CD4-positive, alpha-beta T cell treated with Interferon gamma for 1 hour (primary cell): ENCODE measurements at regions not wholly inside any gene's neighbourhood (a gene's known extent, or its start where the extent isn't known, plus 50 kb on each side); places are given as distances from the start of the nearest gene placed in this dataset.
"Not testable (repeated sequence)": the region's sequence is repeated elsewhere in the genome, so short reads cannot be mapped to it uniquely, and the experiment has no call there.

Experiments
- DNase-seq: peaks from one replicate; pipeline ENCODE4 v3.0.0-alpha.2; 2020

DNA sequence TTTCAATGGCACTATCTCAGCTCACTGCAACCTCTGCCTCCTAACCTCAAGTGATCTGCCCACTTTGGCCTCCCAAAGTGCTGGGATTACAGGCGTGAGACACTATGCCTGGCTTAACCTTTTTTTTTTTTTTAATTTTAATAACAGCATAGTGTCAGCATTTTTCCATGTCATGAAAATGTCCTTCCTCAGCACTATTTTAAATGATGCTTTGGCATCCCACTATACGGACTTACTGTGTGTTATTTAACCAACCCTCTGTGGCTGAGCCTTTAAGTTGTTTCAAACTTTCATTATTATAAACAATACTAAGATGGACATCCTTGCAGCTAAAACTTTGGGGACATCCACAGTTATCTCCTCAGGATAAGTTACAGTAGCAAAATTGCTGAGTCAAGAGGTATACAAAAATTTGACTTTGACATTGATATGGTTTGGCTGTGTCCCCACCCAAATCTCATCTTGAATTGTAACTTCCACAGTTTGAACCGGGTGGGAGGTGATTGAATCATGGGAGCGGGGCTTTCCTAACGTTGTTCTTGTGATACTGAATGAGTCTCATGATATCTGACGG, 123.8 kb upstream of the JARID2 start:
- DNase-seq = no peak

DNA sequence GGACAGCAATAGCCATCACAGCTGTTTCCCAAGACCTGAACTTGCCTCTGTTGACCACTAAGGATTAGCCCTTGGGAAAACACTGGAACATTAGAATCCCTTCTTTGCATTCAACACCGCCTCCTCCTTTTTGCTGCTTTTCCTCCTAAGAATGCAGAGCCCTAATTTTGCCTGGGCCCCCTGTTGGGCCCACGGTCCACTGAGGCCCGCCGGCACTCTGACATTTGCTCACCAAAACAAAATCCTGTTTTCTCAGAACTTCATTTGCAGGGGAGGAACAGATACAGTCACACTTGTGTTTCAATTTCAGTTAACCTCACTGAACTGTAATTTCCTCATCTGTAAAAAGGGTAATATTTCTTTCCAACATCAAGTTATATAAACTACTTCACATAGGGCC, 116.0 kb upstream of the JARID2 start:
- no peak for DNase-seq

DNA sequence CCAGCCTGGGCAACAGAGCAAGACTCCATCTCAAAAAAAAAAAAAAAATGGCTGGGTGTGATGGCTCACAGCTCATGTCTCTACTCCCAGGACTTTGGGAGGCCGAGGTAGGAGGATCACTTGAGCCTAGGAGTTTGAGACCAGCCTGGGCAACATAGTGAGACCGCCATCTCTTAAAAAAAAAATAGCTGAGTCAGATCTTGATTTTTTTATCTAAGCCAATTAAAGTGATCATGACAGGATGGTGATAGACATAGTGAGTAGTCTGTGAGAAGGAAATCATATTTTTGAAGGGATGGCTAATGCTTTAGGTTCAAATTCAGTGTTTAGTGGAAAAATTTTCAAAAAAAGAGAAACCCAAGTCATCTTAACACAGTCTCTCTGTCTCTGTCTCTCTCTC, 114.6 kb upstream of the JARID2 start:
- DNase-seq = no peak

DNA sequence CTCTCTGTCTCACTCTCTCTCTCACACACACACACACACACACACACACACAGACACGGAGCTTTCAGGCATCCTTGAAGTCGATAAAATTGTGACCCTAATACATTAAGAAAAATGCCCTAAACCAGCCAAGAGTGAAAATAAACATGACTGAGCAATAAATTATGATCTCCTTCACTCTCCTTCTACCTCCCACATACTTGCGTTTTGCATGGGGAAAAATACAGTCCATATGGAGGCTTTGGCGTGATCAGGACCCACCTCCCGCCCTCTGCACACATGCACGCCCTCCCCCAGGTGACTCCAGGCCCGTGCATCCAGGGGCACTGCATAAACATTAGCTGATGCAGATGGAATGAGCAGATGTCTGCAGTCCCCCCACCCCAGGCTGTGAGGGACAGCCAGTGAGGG, 114.2 kb upstream of the JARID2 start:
- no peak for DNase-seq

DNA sequence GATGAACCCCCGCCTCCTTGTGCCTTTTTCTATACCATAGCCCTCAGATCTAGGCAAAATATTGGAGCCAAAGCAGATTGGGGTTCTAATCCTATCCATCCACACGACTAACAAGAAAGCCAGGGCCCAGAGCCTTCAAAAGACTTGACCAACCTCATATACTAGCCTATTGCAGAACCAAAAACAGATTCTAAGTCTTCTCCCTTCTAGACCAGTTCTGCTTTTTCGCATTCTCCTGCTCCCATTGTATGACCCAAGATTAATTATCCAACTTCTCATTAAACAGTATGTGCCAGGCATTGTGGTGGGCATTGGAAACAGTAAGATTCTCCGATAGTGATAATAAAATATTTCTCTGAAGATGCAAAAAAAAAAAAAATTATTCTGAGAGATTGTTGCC, 113.7 kb upstream of the JARID2 start:
- DNase-seq = no peak

DNA sequence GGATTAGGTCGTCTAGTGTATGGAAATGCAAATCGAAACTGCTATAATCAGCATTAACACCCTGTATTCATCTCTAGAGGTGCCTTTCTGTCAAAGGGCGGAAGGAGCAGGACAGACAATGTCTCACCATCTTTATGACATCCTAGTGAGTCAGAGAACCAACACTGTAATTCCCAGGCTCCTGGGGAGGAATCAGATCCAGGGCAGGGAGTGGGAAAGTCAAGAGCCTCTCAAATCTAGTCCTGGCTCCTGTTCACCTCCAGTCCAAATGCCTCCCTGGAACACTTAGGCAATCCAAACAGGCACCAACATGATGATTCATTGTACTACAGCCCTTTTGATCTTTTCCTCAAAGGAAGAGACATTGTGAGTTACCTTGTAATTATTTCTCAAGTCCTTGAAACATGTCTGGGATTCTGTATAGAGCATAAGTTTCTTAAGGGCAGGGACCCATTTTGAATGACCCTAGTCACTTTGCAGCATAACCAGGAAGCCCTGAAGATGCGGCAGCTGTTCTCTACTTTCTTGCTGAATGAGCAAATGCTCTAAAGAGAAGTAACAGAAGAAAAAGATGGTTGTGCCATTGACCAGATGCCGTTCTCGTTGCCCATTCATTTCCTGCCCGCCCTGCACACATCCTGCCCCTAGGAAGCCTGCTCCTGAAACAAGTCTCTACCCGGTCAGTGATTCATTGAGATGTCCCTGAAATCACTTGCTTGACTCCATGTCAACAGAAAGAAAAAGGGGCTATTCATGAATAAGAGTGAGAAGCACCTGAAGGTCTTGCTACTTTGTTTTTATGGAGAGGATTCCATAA, 112.8 kb upstream of the JARID2 start:
- no peak for DNase-seq

DNA sequence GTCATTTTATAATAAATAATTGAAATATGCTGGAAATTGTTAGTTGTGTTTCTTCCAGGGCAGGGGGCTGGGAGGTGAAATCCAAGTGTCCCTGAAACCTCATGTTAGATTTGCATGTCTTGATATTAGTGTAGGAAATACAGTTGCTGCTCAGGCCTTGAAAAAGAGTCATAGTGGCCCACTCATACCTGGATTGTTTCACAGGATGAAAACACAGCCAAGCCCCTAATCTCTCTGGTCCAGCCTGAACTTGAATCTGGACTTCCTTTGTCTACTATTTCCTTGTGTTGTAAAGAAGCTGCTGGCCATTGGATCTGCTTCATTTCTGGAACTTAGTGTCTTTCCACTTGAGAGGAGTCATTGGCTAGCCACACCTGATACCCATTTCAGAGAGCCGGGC, 108.8 kb upstream of the JARID2 start:
- DNase-seq = no peak

DNA sequence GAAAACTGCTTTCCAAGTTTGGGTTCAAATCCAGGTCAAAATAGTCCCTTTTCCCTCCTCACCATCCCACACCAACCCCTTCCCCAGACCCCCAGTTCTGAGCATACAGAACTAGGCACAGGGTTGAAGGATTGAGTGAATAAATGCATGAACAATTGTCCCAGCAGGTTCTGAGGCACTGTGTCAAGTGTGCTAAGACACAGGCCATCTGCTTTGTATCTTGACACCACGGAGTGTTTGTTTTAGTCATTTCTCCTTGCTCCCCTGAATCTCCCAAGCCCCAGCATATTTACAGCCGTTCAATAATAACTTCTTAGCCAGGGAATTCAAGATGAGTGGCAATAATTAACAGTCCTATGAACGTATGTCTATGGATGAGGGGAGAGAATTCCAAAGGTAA, 102.8 kb upstream of the JARID2 start:
- no peak for DNase-seq

DNA sequence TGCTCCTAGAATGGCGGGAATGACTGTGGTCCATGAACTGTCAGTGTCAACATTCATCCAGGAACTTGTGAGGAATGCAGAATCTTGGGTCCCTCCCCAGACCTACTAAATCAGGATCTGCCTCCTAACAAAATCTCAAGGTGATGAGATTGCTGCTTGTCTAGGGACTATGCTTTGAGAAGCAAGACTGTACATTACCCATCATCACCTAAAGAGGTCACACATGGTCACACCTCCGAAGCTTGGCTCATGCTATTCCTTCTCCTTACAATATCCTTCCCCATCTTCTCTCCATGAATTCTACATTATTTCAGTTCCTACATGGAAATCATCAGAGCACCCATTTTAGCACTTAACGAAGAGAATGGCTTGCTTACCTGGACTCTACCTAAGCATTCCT, 102.3 kb upstream of the JARID2 start:
- DNase-seq = no peak

DNA sequence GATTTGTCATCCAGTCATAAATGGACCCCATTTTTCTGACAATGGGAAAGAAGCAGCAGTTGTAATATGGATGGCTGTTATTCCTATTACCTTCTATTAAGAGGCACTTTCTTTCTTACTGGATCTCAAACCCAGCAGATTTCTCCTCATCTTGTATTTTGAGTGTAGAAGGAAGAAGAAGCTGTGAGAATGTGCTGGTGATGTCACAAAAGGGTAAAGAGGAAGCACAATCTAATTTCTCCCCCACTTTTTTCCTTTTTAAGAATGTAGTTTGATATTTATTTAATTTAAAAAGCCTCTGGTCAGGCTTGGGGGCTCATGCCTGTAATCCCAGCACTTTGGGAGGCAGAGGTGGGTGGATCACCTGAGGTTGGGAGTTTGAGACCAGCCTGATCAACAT, 100.0 kb upstream of the JARID2 start:
- no peak for DNase-seq

DNA sequence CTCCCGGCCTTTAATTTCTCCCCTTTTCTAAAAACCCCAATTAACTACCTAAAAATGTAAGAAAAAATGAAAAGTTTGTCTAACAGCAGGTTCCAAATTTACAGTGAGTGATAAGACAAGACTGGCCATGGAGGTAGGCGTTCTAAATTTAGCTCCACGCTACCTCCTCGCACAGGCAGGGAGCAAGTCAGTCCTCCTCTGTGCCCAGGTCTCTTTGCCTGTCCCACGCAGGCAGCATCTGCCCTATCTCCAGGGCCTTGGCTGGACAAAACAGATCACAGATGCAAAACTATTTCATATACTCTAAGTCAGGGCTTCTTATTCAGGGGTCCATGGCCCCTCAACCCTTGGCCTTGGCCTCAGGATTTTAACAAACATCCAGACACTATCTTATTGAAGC, 98.0 kb upstream of the JARID2 start:
- no peak for DNase-seq

DNA sequence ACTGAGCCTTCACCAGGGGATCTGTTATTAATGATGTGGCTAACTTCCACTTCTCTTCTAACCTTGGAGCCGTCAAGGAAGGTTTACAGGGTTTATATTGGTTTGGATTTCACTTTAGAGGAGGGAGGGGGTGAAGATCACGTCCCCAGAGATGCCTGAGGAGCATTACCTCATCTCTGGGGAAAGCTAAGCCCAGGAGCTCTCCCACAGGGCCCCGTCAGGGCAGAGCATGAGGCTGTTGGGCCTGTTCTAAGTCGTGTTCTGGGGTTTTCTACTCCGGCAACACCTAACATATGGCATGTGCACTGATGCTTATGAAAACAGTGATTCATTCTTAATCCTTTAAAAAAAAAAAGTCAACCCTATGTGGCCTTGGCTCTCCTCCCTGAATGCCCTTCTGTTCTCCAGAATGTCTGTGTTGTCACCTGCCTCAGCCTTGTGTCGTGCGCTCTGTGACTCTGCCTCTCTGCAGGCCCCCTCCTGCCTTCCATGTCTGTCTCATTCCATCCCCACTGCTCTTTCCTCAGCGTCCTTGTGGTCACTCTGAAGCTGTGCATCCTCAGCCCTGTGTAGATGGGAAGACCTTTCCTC, 97.4 kb upstream of the JARID2 start:
- DNase-seq = no peak

DNA sequence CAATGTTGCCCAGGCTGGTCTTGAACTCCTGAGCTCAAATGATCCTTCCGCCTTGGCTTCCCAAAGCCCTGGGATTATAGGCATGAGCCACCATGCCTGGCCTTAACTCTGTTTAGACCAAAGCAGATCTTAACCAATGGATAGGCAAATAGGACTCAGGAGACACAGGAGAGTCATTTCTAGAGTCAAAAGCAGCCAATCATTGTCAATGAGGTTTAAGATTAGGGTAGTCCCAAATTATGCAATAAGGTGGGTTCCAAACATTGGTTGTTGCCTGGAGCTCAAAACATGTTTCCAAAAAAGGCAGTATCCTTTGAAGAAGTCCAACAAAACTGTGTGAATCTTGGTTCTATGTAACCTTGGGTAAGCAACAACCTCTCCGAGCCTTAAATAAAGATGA, 95.7 kb upstream of the JARID2 start:
- no peak for DNase-seq

DNA sequence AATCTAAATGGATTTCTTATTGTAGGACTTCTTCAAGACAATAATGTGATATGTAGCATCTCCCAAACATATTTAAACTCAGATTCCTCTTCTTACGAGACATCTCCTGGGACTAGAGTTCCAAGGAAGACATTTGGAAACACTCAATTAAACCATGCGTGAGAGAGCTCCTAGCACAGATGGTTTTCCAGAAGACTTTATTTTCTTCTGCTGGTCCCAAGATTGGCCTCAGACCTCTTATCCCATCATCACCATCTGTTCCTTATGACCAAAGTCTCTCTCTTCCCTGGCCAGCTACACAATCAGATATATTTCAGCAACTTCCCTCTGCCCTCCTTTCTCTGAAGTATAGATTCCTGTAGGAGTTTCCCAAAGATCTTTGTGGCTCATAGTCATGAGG, 93.2 kb upstream of the JARID2 start:
- no peak for DNase-seq

DNA sequence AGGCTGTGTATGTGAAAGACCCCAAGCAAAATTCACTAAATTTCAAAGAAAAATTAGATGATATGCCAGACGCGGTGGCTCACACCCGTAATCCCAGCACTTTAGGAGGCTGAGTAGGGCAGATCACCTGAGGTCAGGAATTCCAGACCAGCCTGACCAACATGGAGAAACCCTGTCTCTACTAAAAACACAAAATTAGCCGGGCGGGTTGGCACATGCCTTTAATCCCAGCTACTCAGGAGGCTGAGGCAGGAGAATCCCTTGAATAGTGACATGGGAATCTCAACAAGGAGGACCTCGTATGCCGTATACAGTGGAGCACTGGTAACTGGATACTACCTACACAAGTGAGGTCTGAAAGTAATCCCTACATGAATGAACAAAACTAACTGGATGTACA, 92.7 kb upstream of the JARID2 start:
- no peak for DNase-seq

DNA sequence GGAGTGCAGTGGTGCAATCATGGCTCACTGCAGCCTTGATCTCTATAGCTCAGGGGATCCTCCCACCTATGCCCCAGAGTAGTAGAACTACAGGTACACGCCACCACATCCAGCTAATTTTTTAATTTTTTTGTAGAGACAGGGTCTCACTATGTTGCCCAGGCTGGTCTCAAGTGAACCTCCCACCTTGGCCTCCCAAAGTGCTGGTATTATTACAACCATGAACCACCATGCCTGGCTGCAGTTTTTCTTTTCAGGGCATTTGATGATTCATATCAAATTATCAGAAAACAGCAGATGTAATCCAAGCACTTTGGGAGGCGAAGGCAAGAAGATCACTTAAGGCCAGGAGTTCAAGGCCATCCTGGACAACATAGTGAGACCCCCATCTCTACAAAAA, 88.4 kb upstream of the JARID2 start:
- no peak for DNase-seq

DNA sequence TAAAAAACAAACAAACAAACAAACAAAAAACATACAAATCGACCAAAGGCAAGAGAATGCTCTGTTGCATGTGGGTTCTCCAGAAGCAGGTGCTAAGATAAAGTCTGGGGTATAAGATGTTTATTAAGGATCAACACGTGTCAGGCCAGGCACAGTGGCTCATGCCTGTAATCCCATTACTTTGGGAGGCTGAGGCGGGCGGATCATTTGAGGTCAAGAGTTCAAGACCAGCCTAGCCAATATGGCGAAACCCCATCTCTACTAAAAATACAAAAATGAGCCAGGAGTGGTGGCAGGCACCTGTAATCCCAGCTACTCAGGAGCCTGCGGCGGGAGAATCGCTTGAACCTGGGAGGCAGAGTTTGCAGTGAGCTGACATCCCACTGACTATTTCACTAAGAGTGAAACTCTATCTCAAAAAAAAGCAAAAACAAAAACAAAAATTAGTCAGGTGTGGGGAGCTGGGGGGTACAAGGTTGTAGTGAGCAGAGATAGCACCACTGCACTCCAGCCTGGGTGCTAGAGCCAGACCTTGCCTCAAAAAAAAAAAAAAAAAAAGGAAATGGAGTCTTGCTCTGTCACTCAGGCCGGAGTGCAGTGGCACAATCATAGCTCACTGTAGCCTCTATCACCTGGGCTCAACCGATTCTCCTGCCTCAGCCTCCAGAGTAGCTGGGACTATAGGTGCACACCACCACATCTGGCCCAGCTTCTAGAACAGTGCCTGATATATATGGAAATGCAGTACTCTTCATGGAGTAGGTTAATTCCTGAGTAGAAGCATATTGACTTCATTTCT, 86.8 kb upstream of the JARID2 start:
- DNase-seq = no peak

DNA sequence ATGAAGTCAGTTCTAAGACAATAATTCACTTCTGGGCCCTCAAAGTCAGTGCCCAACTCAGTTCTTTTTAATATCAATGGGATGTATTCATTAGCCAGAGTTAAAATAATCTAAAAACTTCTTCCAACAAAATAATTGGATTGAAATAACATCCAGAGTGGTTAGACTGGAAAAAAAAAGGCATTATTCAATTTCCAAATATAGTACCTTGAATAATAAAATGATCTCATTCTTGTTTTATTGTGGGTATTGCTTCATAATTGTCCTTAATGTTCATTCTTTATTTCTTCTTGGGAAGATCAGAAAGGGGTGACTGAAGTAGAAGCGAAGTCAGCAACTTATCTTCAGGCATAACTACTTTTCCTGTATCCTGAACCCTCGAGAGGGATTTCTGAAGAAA, 85.1 kb upstream of the JARID2 start:
- DNase-seq = no peak

DNA sequence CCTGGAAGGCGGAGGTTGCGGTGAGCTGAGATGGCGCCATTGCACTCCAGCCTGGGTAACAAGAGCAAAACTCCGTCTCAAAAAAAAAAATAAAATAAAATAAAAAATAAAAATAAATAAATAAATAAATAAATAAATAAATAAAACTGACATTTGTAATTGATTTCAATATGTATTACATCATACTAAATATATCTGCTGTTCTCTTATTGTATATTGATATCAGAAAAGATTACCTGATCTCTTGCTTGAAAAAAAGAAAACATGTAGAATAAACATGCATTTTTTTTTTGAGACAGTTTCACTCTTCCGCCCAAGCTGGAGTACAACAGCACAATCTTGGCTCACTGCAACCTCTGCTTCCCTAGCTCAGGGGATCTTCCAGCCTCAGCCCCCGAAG, 81.0 kb upstream of the JARID2 start:
- not testable (repeated sequence) for DNase-seq

DNA sequence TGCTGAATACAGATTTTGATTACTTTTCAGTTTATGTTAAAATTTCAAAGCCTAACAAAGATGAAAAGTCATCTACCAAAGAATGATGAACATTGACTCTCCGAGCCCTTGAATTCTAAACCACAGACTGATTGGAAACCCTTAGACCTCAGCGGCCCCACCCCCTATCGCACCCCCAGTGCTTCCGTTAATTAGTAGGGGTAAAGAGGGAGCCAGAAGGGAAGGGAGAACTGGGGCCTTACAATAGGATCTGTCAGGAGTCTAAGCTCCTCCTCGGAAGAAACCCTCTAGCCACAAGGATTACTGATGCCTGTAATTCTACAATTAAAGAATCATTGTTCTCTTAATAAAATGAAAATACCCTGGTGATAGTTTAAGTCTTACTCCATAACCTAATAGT, 79.7 kb upstream of the JARID2 start:
- DNase-seq = no peak

DNA sequence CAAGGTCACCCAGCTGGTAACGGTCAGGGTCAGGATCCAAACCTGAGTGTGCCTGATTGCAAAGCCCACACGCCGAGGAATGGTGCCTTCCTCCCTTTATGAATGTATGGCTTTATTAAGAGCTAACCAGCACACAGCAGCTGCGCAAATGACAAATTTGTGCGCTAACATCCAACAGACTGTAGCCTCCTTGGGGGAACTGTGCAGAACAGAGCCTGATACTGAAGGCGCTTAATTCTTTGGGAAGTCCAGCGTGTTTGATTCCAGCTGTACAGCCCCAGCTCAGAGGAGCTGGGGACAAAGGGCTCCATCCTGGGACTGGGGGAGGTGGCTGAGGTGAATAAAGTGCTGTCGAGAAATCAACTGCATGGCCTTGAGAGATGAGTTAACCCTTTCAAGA, 75.7 kb upstream of the JARID2 start:
- DNase-seq = no peak

DNA sequence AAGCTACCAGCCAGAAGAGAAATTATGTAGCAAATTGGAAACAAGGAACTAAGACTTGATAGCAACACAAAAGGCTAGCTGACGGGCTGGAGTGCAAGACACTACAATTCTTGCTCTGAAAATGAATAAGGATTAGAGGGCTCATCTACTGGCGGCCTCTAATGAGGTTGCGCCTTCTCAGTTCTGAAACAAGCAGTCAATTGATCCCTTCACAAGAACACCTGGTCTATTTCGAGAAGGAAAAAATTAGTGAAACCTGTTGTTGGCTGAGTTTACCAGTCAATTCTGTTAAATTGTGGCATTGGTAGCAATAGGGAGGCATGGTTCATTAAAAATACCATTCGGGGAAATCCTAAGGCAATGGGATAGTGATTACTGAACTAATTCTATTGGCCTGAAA, 74.8 kb upstream of the JARID2 start:
- DNase-seq = no peak

DNA sequence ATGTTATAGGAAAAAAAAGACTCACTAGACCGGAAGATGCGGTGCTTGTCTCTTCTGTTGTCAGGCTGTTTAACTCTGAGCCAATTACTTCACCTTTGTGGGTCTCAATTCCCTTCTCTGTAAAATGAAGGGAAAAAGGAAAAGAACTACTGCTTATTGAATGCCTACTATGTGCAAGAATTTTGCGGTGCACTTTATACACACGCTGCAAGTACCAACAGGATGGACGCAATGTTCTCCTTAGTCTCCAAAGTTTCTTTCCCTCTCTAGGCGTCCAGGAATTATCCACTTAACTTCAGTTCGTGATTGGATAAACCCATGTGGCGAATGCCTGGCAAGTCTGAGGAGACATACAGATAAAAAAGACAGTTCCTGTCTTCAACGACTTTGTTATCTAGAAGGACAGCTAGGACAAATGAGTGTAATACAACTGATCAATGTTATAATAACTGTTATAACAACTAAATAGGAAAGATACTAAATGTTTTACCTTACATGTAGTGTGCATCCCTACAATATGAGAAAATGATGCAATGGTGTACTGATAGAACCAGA, 69.0 kb upstream of the JARID2 start:
- DNase-seq = no peak

DNA sequence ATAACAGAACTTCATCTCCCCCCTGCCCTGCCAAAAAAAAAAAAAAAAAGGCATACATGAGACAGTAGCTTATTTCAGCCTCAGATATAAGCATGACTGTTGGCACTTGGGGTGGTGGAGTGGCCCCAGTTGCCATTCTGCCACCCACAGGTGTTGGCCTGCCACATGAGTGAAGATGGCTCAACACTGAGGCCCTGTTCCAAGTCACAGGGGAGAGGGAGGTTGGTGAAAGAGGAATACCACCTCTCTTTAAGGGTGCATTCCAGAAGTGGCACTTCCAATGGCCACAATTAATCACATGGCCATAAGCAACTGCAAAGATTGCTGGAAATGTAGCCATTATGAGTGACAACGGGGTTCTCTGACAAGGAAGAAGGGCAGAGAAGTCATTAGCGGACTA, 61.9 kb upstream of the JARID2 start:
- no peak for DNase-seq
